GM19452 (cell line): ENCODE measurements at regions not wholly inside any gene's neighbourhood (a gene's known extent, or its start where the extent isn't known, plus 50 kb on each side); places are given as distances from the start of the nearest gene placed in this dataset.

Source experiments
- ATAC-seq: cut with Tn5 transposase; IDR thresholded peaks from one replicate; pipeline ENCODE4 v1.9.1; 2021; ENCODE audit not compliant: unreplicated experiment

DNA sequence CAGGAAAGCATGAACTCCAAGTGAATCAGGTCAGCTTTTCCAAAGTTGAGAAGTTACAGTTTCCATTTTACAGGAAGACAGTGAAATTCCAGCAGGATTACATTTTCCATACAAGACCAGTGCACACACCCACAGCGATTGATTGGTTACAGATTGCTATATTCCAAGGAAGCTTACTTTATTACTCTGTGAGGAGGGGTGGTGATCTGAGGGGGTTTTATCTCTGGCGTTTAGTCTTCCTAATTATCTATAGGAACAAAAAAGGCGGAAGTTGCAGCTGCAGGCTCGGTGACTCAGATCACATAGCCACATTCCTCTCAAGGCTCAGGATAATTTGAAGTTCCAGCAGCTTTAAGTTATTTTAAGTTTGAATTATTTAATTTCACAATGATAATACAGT is 450.4 kb upstream of the NMUR2 start:
- no peak for ATAC-seq

GRCh38 chr5:152861231-152861630 is 456.2 kb upstream of the NMUR2 start:
- no peak for ATAC-seq

GRCh38 chr5:152864447-152864846 is 459.4 kb upstream of the NMUR2 start:
- no peak for ATAC-seq

GRCh38 chr5:152864991-152865390 is 459.9 kb upstream of the NMUR2 start:
- ATAC-seq = no peak

- no peak for ATAC-seq
These were observed 464.9 kb upstream of the NMUR2 start for GRCh38 chr5:152869971-152870370.

DNA sequence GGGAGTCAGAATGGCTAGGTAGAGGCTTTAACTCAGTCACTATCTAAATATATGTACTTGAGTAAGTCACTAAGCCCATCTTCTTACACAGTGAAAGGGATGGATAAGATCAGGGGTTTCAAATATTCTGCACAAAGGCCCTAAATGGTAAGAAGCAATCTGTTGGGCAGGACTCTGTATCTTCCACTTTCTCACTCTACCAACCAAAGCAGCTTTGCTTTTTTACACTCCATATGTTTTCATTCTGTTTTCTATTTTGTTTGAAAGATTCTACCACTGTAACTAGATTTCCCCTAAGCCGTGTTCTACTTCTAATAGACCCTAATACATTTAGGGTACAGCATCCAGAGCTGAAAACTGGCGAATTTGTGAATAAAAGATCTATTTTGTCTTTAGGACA is 477.5 kb upstream of the NMUR2 start:
- no peak for ATAC-seq

DNA sequence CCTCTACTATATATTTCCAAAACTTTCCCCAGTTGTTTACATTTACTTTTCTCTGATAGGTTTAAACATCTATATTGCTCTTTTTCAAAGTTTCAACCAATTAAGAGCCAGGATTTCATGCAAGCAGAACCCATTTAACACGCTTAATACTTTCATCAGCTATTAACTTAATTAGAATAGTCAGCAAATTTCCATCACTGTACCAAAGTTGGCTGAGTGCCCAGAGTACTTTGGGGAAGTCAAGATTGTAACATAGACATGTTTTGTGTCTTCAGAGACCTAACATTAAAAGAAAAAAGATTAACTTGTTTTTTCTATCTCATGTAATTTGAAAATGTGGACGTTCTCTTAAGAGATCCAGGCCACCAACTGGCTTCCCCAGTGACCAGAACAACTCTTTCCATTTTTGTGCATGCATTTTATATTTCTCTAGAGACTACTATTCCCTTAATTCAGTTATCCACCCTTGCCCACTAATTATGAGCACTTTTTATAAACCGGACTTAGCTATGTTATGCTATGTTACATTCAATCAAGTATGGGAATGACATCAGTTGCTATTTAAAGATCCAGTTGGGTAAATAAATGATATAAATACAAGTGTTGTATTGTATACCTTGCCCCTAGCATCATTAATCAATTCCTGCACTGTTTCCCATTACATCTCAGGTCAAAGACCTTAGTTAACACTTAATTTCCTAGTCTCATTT is 478.1 kb upstream of the NMUR2 start:
- no peak for ATAC-seq

DNA sequence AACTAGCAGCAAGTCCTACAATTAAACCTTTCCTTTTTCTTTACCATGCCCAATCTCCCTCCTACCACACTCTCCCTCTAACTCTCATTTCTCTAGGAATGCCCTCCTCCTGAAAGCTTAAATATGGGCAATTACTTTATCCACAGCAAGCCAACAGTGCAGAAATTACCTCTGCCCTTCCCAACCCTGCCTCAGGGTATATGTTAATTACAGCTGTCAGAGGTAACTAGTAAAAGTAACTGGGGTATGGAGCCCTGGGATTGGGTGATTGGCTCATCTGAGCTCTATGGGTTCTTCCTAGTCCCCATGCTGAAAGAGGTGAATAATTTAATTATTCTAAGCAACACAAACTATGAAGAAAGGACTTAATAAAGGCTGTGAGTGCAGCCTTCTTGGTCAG is 478.9 kb upstream of the NMUR2 start:
- no peak for ATAC-seq

GRCh38 chr5:152900332-152900731 is 495.3 kb upstream of the NMUR2 start:
- ATAC-seq = no peak

DNA sequence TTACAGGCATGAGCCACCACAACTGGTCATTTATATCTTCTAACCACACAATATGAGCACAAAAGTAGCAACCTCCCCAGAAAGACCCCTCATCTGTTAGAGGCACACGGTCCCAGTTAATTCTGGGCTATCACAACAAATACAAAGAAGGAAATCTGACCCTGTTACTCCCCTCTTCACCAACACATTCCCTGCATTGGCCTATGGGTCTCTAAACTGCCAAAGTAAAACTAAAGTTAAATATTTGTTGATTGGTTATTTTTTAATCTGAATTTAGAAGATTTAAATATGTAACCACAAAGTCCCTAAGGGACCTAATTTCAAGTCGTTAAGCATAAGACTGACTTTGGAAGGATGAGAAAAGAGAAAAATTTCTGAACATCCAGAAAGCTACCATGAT is 496.7 kb upstream of the NMUR2 start:
- no peak for ATAC-seq

DNA sequence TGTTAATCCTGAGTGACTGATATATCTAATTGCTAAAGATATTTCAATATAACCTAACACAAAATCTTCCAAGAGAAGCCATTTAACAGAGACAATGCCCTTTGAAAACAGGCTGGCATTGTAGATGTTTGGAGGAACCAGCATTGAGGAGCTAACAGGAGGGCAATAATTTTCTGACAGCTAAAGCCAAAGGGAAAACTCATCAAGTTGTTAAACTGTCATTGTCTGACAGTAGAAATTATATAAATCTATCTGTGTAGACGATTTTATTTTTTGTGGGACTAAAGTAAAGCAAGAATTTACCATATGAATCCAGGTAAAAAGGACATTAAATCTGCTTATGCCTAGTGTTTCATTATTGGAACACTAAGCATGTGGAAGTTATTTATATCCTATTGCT is 500.2 kb upstream of the NMUR2 start:
- no peak for ATAC-seq

DNA sequence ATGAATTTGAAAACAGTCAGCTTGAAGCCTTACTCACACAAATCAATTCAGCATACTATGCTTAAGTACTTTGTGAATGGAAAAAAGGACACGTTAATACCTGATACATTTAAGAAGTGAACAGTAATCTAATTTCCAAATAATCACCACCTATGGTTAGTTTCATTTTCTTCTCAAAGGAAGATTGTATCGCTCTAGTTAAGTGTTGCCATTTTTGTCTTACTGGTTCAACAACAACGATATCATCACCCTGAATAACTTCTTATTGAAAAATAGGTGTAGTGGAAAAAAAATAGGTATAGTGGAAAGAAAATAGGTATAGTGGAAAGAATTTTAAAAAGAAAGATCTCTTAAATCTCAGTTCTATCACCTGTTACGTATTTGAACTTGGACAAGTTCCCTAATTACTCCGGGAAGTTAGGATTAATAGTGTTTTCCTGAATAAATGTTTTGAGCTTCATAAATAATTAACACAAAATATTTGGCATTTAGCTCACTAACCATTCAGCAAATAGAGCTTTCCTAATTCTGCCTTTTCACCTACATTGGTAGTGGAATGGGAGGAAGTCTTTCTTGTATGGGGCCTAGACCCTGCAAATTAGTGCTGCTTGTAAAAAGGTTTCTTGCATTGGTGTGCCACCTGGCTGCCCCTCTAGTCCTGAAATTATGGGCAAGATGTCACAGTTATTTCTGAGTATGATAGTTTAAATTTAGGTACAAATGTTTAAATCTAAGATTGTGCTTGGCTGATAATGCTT is 502.6 kb upstream of the NMUR2 start:
- ATAC-seq = no peak

- ATAC-seq = no peak
These were observed 507.8 kb upstream of the NMUR2 start for GRCh38 chr5:152912924-152913323.

DNA sequence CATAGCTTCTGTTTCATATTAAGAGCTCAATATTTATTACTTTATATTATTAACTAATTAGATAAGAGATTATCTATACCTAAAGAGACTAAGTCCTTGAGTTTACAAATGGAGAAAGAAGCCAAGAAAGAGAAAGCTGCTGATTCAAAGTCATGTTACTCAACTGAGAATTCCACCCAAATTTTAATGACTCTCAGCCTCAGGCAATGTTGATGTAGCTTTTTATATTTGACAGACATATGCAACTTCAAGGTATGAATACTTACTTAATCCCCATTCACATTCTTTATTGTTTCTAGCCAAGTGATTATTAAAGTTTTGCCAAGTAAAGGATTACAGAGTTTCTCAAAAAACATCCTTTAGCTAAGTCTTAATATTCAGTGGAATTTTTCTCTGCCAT is 527.5 kb upstream of the NMUR2 start:
- no peak for ATAC-seq

- ATAC-seq = no peak
These were observed 528.0 kb upstream of the NMUR2 start for GRCh38 chr5:152933056-152933455.

GRCh38 chr5:152938630-152939029 is 533.6 kb upstream of the NMUR2 start:
- no peak for ATAC-seq

DNA sequence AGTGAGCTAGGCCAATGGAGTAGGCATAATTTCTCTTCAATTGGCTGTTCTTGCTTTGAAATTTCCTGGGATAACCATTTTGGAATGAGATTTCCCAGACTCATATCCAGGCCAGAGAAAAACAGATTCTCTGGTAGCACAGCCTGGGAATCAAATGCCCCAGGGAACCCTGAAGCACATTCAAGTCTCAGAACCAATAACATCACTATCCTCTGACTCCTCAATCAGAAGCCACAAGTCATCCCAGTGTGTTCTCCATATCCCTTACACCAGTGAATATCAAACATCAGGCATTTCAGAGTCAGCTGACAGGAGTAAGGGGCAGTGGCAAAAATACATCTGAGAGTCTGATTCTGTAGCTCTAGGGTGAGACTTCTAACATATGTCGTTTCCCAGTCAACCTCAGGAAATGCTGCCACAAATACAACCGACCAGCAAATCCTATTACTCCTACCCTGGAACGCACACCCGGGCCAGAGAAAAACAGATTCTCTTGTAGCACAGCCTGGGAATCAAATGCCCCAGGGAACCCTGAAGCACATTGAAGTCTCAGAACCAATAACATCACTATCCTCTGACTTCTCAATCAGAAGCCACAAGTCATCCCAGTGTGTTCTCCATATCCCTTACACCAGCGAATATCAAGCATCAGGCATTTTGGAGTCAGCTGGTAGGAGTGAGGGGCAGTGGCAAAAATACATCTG is 537.7 kb upstream of the NMUR2 start:
- ATAC-seq = no peak

- no peak for ATAC-seq
These were observed 536.5 kb upstream of the GRIA1 start for GRCh38 chr5:152953788-152954483.

DNA sequence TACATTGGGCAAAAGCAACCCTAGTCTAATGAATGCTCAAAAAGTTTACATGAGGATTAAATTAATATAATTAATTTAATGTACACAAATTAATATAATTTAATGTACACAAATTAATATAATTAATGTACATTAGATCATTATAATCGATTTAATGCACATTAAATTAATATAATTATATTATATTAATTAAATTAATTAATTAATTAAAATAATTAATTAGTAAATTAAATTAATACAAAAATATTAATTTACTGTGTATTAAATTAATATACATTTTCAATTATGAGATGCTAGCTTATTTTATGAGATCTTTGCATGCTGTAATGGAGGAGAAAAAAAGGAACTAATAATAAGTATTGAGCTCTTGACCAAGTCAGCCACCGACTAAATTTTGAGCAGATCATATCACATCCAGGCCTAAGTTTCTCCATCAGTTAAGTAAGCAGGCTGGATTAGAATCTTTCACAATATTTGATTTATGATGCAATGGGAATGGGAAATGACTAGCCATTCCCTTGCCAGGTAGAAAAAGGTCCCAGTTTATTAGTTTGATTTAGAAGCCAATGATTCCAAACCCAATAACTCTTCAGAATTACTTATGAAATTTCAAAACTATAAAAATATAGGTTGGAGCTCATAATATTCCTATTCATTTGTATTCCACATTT is 533.4 kb upstream of the GRIA1 start:
- ATAC-seq = no peak

DNA sequence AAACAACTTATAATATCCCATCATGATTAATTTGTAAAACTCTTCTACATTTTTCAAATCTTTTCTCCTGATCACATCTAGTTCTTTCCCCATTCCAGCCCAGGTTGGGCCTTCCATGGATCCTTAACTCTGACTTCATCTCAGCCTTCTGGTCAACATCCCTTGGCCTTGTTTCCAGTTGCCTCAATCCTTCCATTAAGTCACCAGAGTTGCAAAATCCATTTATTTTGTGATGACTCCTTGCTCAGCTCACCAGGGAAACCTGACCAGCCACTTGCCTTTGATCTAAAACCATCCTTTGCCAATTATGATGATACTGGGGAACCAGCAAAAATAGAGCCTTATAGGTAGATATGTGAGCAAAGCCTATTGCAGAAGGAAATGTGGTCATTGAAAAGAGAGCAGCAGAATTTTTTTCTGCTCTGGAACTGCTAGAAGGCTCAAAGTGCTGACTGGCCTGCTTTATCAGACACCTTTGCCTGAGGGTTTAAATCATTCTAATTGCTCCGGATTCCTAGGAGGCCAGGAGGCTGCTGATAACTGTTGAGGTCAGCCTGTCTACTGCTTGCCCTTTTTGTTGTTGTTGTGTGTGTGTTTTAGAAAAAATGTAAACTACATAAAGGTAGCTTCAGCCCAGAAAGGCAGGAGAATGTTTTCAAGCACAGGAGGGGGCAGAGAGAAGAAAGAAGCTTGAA is 512.2 kb upstream of the GRIA1 start:
- ATAC-seq = no peak
